ENCODE measurements at regions not wholly inside any gene's neighbourhood (a gene's known extent, or its start where the extent isn't known, plus 50 kb on each side); places are given as distances from the start of the nearest gene placed in this dataset.

DNA sequence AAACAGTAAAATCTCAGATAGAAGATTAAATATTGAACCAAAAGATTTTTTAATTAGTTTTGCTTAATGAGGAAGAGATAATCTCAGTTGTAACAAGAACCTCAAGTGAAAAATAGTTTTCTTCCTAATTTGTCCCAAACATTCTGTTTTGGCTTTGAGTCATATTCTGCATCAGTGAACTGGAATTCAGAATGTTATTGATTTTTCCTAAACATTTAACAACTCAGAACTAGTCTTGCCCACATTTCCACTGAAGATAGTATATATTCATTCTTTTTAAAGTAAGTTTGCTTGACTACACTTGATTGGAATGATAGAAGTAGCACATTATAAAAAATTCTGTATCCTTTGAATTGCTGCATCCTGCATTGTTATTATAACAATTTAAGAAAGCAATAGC is 85.7 kb upstream of the UGP2 start:
- TF ChIP-seq, protein P1, sequence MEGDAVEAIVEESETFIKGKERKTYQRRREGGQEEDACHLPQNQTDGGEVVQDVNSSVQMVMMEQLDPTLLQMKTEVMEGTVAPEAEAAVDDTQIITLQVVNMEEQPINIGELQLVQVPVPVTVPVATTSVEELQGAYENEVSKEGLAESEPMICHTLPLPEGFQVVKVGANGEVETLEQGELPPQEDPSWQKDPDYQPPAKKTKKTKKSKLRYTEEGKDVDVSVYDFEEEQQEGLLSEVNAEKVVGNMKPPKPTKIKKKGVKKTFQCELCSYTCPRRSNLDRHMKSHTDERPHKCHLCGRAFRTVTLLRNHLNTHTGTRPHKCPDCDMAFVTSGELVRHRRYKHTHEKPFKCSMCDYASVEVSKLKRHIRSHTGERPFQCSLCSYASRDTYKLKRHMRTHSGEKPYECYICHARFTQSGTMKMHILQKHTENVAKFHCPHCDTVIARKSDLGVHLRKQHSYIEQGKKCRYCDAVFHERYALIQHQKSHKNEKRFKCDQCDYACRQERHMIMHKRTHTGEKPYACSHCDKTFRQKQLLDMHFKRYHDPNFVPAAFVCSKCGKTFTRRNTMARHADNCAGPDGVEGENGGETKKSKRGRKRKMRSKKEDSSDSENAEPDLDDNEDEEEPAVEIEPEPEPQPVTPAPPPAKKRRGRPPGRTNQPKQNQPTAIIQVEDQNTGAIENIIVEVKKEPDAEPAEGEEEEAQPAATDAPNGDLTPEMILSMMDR (IDR thresholded peaks at IDR 0.05; ENCODE audit: unreplicated experiment in 3 of 3), result no peak
- H3K36me3 Mint-ChIP-seq (ENCODE audit: low read depth), result no peaks in the 10 kb centered on the region
- no peak overlapping the region for H3K27ac Mint-ChIP-seq
- H3K4me1 Mint-ChIP-seq, result peaks cover 5% of the 10 kb centered on the region
- no peak overlapping the region for H3K4me3 Mint-ChIP-seq
- H3K9me3 Mint-ChIP-seq, result no peaks in the 10 kb centered on the region
- no peaks in the 10 kb centered on the region for H3K27me3 Mint-ChIP-seq (ENCODE audit: low read depth)

DNA sequence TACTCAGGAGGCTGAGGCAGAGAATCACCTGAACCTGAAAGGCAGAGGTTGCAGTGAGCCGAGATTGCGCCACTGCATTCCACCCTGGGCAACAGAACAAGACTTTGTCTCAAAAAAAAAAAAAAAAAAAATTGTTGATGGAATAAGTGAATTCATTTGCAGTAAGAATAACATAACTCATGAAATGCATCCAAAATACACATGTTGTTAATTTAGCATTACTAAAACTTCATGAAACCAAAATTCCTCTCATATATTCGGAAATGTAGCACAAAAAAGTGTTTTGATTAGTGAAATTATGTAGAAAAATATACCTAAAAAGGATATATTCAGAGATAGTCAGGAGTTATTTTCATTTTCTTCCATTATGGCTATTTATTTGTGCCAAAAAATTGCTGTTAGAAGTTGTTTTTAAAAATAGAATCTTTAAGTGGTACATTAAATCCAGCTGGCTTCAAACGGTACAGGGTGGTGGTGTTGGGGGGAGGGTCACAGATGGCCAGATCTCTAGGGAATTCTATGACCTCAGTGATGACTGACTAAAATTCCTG is 78.2 kb upstream of the UGP2 start:
- Mint-ChIP-seq H3K4me3 (no peak overlapping the region), H3K9me3 (peaks cover 4% of the 10 kb centered on the region), H3K4me1 (no peaks in the 10 kb centered on the region), H3K36me3 (ENCODE audit: low read depth) (no peaks in the 10 kb centered on the region), H3K27ac (no peak overlapping the region), H3K27me3 (ENCODE audit: low read depth) (no peaks in the 10 kb centered on the region)
- TF ChIP-seq, protein P1 (IDR thresholded peaks at IDR 0.05; ENCODE audit: unreplicated experiment in 3 of 3), result no peak

- H3K4me3 Mint-ChIP-seq, result no peak overlapping the region
- TF ChIP-seq, protein P1 (IDR thresholded peaks at IDR 0.05; ENCODE audit: unreplicated experiment in 3 of 3), result no peak
- no peaks in the 10 kb centered on the region for H3K4me1 Mint-ChIP-seq
- no peaks in the 10 kb centered on the region for H3K27me3 Mint-ChIP-seq (ENCODE audit: low read depth)
- peaks cover 6% of the 10 kb centered on the region for H3K9me3 Mint-ChIP-seq
- no peak overlapping the region for H3K27ac Mint-ChIP-seq
- no peaks in the 10 kb centered on the region for H3K36me3 Mint-ChIP-seq (ENCODE audit: low read depth)
These were observed 77.1 kb upstream of the UGP2 start for GRCh38 chr2:63764630-63765029.

- no peak overlapping the region for H3K4me3 Mint-ChIP-seq
- H3K9me3 Mint-ChIP-seq, result peaks cover 6% of the 10 kb centered on the region
- H3K27me3 Mint-ChIP-seq (ENCODE audit: low read depth), result no peaks in the 10 kb centered on the region
- H3K36me3 Mint-ChIP-seq (ENCODE audit: low read depth), result no peaks in the 10 kb centered on the region
- H3K4me1 Mint-ChIP-seq, result no peaks in the 10 kb centered on the region
- no peak overlapping the region for H3K27ac Mint-ChIP-seq
- TF ChIP-seq, protein P1 (IDR thresholded peaks at IDR 0.05; ENCODE audit: unreplicated experiment in 3 of 3), result no peak
These were observed 76.6 kb upstream of the UGP2 start for GRCh38 chr2:63765117-63765516.

DNA sequence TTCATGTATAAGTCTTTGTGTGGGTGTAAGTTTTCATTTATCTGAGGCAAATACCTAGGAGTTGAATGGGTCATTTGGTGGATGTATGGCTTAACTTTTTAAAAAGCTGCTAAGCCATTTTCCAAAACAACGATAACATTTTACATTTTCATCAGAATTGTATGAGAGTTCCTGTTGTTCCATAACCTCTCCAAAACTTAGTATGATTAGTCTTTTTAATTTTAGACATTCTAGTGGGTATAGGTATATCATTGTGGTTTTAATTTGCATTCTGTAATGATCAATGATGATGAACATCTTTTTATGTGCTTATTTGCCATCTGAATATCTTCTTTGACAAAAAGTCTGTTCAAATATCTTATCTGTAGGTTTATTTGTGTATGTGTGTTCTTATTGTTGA is 74.4 kb upstream of the UGP2 start:
- TF ChIP-seq, protein P1 (IDR thresholded peaks at IDR 0.05; ENCODE audit: unreplicated experiment in 3 of 3), result no peak
- Mint-ChIP-seq H3K36me3 (ENCODE audit: low read depth) (no peaks in the 10 kb centered on the region), H3K27ac (no peak overlapping the region), H3K4me3 (no peak overlapping the region), H3K9me3 (peaks cover 6% of the 10 kb centered on the region), H3K27me3 (ENCODE audit: low read depth) (no peaks in the 10 kb centered on the region), H3K4me1 (no peaks in the 10 kb centered on the region)

DNA sequence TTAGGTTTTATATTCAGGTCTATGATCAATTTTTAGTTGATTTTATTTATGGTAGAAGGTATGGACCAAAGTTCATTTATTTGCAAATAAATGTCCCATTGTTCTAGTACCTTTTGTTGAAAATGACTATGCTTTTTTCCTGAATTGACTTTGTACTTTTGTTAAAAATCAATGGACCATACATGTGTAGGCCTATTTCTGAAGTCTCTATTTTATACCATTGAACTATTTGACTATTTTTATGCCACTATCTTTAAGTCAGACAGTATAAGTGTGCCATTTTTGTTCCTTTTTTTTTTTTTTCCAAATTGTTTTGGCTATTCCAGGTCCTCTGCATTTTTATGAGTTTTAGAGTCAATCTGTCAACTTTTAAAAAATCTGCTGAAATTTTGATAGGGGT is 73.6 kb upstream of the UGP2 start:
- Mint-ChIP-seq H3K36me3 (ENCODE audit: low read depth) (no peaks in the 10 kb centered on the region), H3K9me3 (peaks cover 6% of the 10 kb centered on the region), H3K4me3 (no peak overlapping the region), H3K27ac (no peak overlapping the region), H3K27me3 (ENCODE audit: low read depth) (no peaks in the 10 kb centered on the region), H3K4me1 (no peaks in the 10 kb centered on the region)
- TF ChIP-seq, protein P1 (IDR thresholded peaks at IDR 0.05; ENCODE audit: unreplicated experiment in 3 of 3), result no peak

Measured in nephron (organoid).